Endodermal cell (in vitro differentiated cells): ENCODE measurements at regions not wholly inside any gene's neighbourhood (a gene's known extent, or its start where the extent isn't known, plus 50 kb on each side); places are given as distances from the start of the nearest gene placed in this dataset.

Experiments used
- DNase-seq: peaks from one replicate; pipeline ENCODE4 v3.0.0-alpha.2; 2017
- H3K27ac ChIP-seq: 2 replicates; pipeline ENCODE4 v1.5.1; 2013; ENCODE audit warnings: mild to moderate bottlenecking, low read depth, low read length, moderate library complexity
- H3K27me3 ChIP-seq: 2 replicates; pipeline ENCODE4 v1.6.1; 2013; ENCODE audit warnings: mild to moderate bottlenecking, low read length, moderate library complexity; ENCODE audit not compliant: insufficient read depth, control insufficient read depth, poor library complexity, severe bottlenecking
- H3K36me3 ChIP-seq: 2 replicates; pipeline ENCODE4 v1.7.0; 2013; ENCODE audit warnings: mild to moderate bottlenecking, low read length, moderate library complexity; ENCODE audit not compliant: control insufficient read depth, insufficient read depth
- H3K4me1 ChIP-seq: one replicate; pipeline ENCODE4 v1.7.0; 2013; ENCODE audit warnings: low read length; ENCODE audit not compliant: control insufficient read depth, insufficient read depth
- H3K4me3 ChIP-seq: 2 replicates; pipeline ENCODE4 v1.5.1; 2013; ENCODE audit warnings: mild to moderate bottlenecking, low read length, moderate library complexity
- H3K9ac ChIP-seq: 2 replicates; pipeline ENCODE4 v1.6.1; 2013; ENCODE audit warnings: mild to moderate bottlenecking, low read length, moderate library complexity; ENCODE audit not compliant: poor library complexity, severe bottlenecking; ENCODE audit errors: extremely low read depth
- H3K9me3 ChIP-seq: 2 replicates; pipeline ENCODE4 v1.6.1; 2013; ENCODE audit warnings: mild to moderate bottlenecking, low read length, moderate library complexity; ENCODE audit not compliant: control insufficient read depth
- H3K27ac Mint-ChIP-seq: 2 replicates; pipeline ENCODE4 v1.8.0; 2020; ENCODE audit warnings: mixed read lengths
- H3K27me3 Mint-ChIP-seq: 2 replicates; pipeline ENCODE4 v1.8.0; 2021; ENCODE audit warnings: mild to moderate bottlenecking, mixed read lengths; ENCODE audit not compliant: insufficient read depth
- H3K36me3 Mint-ChIP-seq: 2 replicates; pipeline ENCODE4 v1.8.0; 2020; ENCODE audit warnings: low read depth, mixed read lengths
- H3K4me1 Mint-ChIP-seq: 2 replicates; pipeline ENCODE4 v1.8.0; 2020; ENCODE audit warnings: mixed read lengths
- H3K4me3 Mint-ChIP-seq: 2 replicates; pipeline ENCODE4 v1.8.0; 2020; ENCODE audit warnings: mild to moderate bottlenecking, moderate library complexity, mixed read lengths
- H3K9me3 Mint-ChIP-seq: 2 replicates; pipeline ENCODE4 v1.8.0; 2020; ENCODE audit warnings: mild to moderate bottlenecking, mixed read lengths
- CTCF ChIP-seq: fragments of 200-600 bp; sonication (generic); conservative IDR thresholded peaks from 2 replicates; pipeline ENCODE4 v1.5.0; 2021; ENCODE audit warnings: antibody characterized with exemption, mild to moderate bottlenecking
- WGBS, 2 experiments: methylation state at CpG; one replicate each; pipeline versions ENCODE4 v1.1.5 to v1.1.7; 2013; ENCODE audit warnings: missing lambda C conversion rate in 2 of 2, mixed read lengths in 1 of 2; ENCODE audit not compliant: insufficient coverage in 1 of 2, insufficient read length in 1 of 2; 5-methylcytosine and 5-hydroxymethylcytosine counted together

GRCh38 chr12:18861287-18861858 lies 123.5 kb downstream of the CAPZA3 start:
- Mint-ChIP-seq H3K36me3 (peaks cover 4% of the 10 kb centered on the region), H3K27me3 (no peaks in the 10 kb centered on the region), H3K27ac (no peak overlapping the region), H3K4me3 (no peak overlapping the region), H3K4me1 (peaks cover 21% of the 10 kb centered on the region), H3K9me3 (peaks cover 9% of the 10 kb centered on the region)
- Histone ChIP-seq H3K9ac (no peak overlapping the region), H3K27me3 (no peaks in the 10 kb centered on the region), H3K4me1 (peaks cover 2% of the 10 kb centered on the region), H3K36me3 (no peaks in the 10 kb centered on the region), H3K4me3 (no peak overlapping the region), H3K9me3 (peaks cover 8% of the 10 kb centered on the region), H3K27ac (no peak overlapping the region)
- 92 to 100% methylated on average over 2 to 3 of the region's 3 CpGs for WGBS, 2 experiments
- no peak for DNase-seq
- peak; percentile 73 for TF ChIP-seq CTCF

- H3K27ac ChIP-seq, result no peak overlapping the region
Measured at GRCh38 chr12:18863769-18864500, 126.0 kb downstream of the CAPZA3 start.

GRCh38 chr12:18864900-18865561 lies 127.1 kb downstream of the CAPZA3 start:
- Histone ChIP-seq H3K27ac (no peak overlapping the region), H3K27me3 (no peaks in the 10 kb centered on the region), H3K4me1 (no peaks in the 10 kb centered on the region), H3K4me3 (no peak overlapping the region), H3K9ac (no peak overlapping the region), H3K36me3 (no peaks in the 10 kb centered on the region), H3K9me3 (peaks cover 8% of the 10 kb centered on the region)
- 87 to 89% methylated on average over 5 of the region's 5 CpGs for WGBS, 2 experiments
- H3K4me3 Mint-ChIP-seq, result no peak overlapping the region
- DNase-seq, result no peak
- no peaks in the 10 kb centered on the region for H3K27me3 Mint-ChIP-seq
- no peak overlapping the region for H3K27ac Mint-ChIP-seq
- peaks cover 9% of the 10 kb centered on the region for H3K9me3 Mint-ChIP-seq
- no peak for TF ChIP-seq CTCF
- H3K36me3 Mint-ChIP-seq, result peaks cover 4% of the 10 kb centered on the region
- peaks cover 15% of the 10 kb centered on the region for H3K4me1 Mint-ChIP-seq

More at GRCh38 chr12:18863769-18864500, 126.0 kb downstream of the CAPZA3 start:
- H3K4me3 Mint-ChIP-seq, result no peak overlapping the region
- DNase-seq, result no peak
- H3K9ac ChIP-seq, result no peak overlapping the region
- no peaks in the 10 kb centered on the region for H3K27me3 ChIP-seq
- peaks cover 9% of the 10 kb centered on the region for H3K9me3 Mint-ChIP-seq
- peaks cover 8% of the 10 kb centered on the region for H3K9me3 ChIP-seq
- H3K4me3 ChIP-seq, result no peak overlapping the region
- no peak overlapping the region for H3K27ac Mint-ChIP-seq
- peaks cover 18% of the 10 kb centered on the region for H3K4me1 Mint-ChIP-seq
- WGBS, 2 experiments, result 54% methylated on average over 2 of the region's 3 CpGs; no CpG with 5 or more reads in 1 of the 2 experiments
- H3K27me3 Mint-ChIP-seq, result no peaks in the 10 kb centered on the region
- H3K4me1 ChIP-seq, result no peaks in the 10 kb centered on the region
- H3K36me3 ChIP-seq, result no peaks in the 10 kb centered on the region
- H3K36me3 Mint-ChIP-seq, result peaks cover 4% of the 10 kb centered on the region
- TF ChIP-seq CTCF, result no peak
